ENCODE measurements at regions not wholly inside any gene's neighbourhood (a gene's known extent, or its start where the extent isn't known, plus 50 kb on each side); places are given as distances from the start of the nearest gene placed in this dataset.

DNA sequence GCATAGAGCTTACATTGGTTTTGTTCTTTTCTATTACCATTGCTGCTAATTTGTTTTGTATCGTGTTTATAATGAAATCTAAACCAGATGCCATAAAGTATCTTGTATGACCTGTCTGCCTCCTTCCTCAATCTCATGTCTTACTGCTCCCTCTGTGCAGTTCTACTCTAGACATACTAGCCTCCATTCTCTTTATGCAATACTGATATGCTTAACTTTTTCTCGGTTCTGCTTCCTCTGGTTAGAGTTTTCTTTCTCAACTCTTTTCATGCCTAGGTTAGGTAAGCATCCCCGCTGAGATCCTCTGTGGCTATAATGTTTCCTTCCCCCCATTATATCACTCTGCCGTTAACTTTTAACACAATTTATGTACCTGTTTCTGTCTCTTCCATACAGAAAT is 852.3 kb downstream of the TRHDE start:
- H3K79me2 ChIP-seq (ENCODE audit: control insufficient read depth in 1 of 2, insufficient read depth in 2 of 2, low read length in 2 of 2), result no peaks in the 10 kb centered on the region
- H4K91ac ChIP-seq (replicated peaks; ENCODE audit: insufficient read length, low read length), result no peak overlapping the region
- H3K27me3 ChIP-seq (replicated peaks in 1 of 4; ENCODE audit: control insufficient read depth in 3 of 4, extremely low read depth in 1 of 4, insufficient read depth in 3 of 4, low read length in 3 of 4), result peaks cover 0 to 1% (median 0%) of the 10 kb centered on the region in 4 experiments; a peak in 1 of 7 replicates
- no peak overlapping the region for H2BK15ac ChIP-seq (ENCODE audit: low read length)
- no peak overlapping the region for H3K14ac ChIP-seq (ENCODE audit: insufficient read length)
- no peak overlapping the region for H2BK5ac ChIP-seq (ENCODE audit: low read depth, low read length)
- H3K36me3 ChIP-seq (ENCODE audit: control insufficient read depth in 2 of 4, insufficient read depth in 4 of 4, low read length in 3 of 4), result no peaks in the 10 kb centered on the region
- no peak overlapping the region for H2BK120ac ChIP-seq (replicated peaks; ENCODE audit: low read depth, low read length)
- H3K27ac ChIP-seq (ENCODE audit: low read depth, low read length), result no peak overlapping the region
- no peak overlapping the region for H3K9ac ChIP-seq (replicated peaks in 1 of 4; ENCODE audit: extremely low read depth in 1 of 4, low read depth in 3 of 4, low read length in 3 of 4)
- H3K4ac ChIP-seq (replicated peaks; ENCODE audit: insufficient read length, low read depth, low read length), result no peak overlapping the region
- no peak overlapping the region for H3K56ac ChIP-seq (replicated peaks; ENCODE audit: insufficient read length, low read depth, low read length)
- peaks cover 0 to 2% (median 0%) of the 10 kb centered on the region in 4 experiments; a peak in 1 of 7 replicates for H3K4me1 ChIP-seq (replicated peaks in 1 of 4; ENCODE audit: control insufficient read depth in 3 of 4, insufficient read depth in 4 of 4, low read length in 3 of 4)
- CTCF ChIA-PET (ENCODE audit: partially characterized antibody), result interaction anchor here (1.2 kb wide), 1 partner anchor 11 kb away, joined by 4 read pairs; no protein-coding TSS in a partner anchor
- H2BK20ac ChIP-seq (ENCODE audit: low read length), result no peak overlapping the region
- no peaks in the 10 kb centered on the region; the same call in 1 of the 2 replicates for H3K23me2 ChIP-seq (ENCODE audit: low read depth, low read length)
- H3K4me3 ChIP-seq (ENCODE audit: extremely low read depth in 1 of 4, insufficient read depth in 2 of 4, low read depth in 3 of 4, low read length in 4 of 4), result no peak overlapping the region
- H3K79me1 ChIP-seq (ENCODE audit: low read depth, low read length), result no peaks in the 10 kb centered on the region
- no peak for FAIRE-seq
- no peak overlapping the region for H2AFZ ChIP-seq (ENCODE audit: low read length)
- no peak overlapping the region for H3K18ac ChIP-seq (ENCODE audit: extremely low read depth, low read length)
- TF ChIP-seq POLR2A (IDR thresholded peaks at IDR 0.05; ENCODE audit: control extremely low read depth in 1 of 2, low read depth in 2 of 2, low read length in 2 of 2) (no peak), CEBPB (IDR thresholded peaks at IDR 0.05; ENCODE audit: low read depth, low read length) (no peak), SP4 (IDR thresholded peaks at IDR 0.05; ENCODE audit: low read length) (no peak)
- H4K5ac ChIP-seq (ENCODE audit: insufficient read length, low read depth, low read length), result no peak overlapping the region
- no peak overlapping the region for H2AK5ac ChIP-seq (ENCODE audit: low read depth, low read length)
- 77% methylated on average over 4 of the region's 4 CpGs; no CpG with 5 or more reads in 1 of the 2 experiments for WGBS, 2 experiments (ENCODE audit: extremely low coverage in 1 of 2, insufficient coverage in 1 of 2, insufficient read length in 1 of 2, insufficient replicate concordance in 2 of 2, low coverage in 1 of 2, low lambda C conversion rate in 2 of 2, missing lambda C conversion rate in 1 of 2)
- no peaks in the 10 kb centered on the region for H3K9me3 ChIP-seq (ENCODE audit: insufficient read depth in 2 of 2, low read depth in 1 of 2, low read length in 1 of 2)
- no peak overlapping the region for H4K8ac ChIP-seq (ENCODE audit: extremely low read depth, insufficient read depth, low read length)
- H4K20me1 ChIP-seq (replicated peaks in 1 of 2; ENCODE audit: control insufficient read depth in 1 of 2, insufficient read depth in 2 of 2, low read length in 2 of 2), result no peaks in the 10 kb centered on the region
- H3K4me2 ChIP-seq (ENCODE audit: insufficient read depth in 1 of 2, low read depth in 2 of 2, low read length in 2 of 2), result no peak overlapping the region
- no peak overlapping the region for H2BK12ac ChIP-seq (ENCODE audit: low read depth, low read length)
- DNase-seq (ENCODE audit: low read depth in 1 of 2, low spot score in 2 of 2), result no peak
- POLR2A ChIA-PET (ENCODE audit: partially characterized antibody), result no interaction called here
- H3K23ac ChIP-seq (ENCODE audit: insufficient read length), result no peak overlapping the region

All from H1 (cell line).